HL-60 (cell line): ENCODE measurements at regions not wholly inside any gene's neighbourhood (a gene's known extent, or its start where the extent isn't known, plus 50 kb on each side); places are given as distances from the start of the nearest gene placed in this dataset.

Source experiments
- CTCF ChIP-seq: IDR thresholded peaks from one replicate; pipeline ENCODE4 v1.5.1; 2011; ENCODE audit warnings: low read length, control low read depth, inconsistent platforms; ENCODE audit not compliant: insufficient read depth
- POLR2AphosphoS5 ChIP-seq: IDR thresholded peaks from 2 replicates; pipeline ENCODE4 v1.6.1; 2012; ENCODE audit warnings: low read depth

GRCh38 chr2:221111739-221112138 lies 460.4 kb downstream of the EPHA4 start:
- no peak for TF ChIP-seq CTCF
- TF ChIP-seq POLR2AphosphoS5, result no peak
